ENCODE measurements at regions not wholly inside any gene's neighbourhood (a gene's known extent, or its start where the extent isn't known, plus 50 kb on each side); places are given as distances from the start of the nearest gene placed in this dataset.

- no peak for TF ChIP-seq CTCF (IDR thresholded peaks at IDR 0.05; ENCODE audit: insufficient read depth, low read depth, low read length, missing control alignments)
- no peak for DNase-seq (ENCODE audit: low read depth)
- H3K4me3 ChIP-seq (ENCODE audit: low read depth, low read length): 0 out of 2 replicates have a peak overlapping the region, but pooled peaks have one; percentile 7
Observed at GRCh38 chr14:62117751-62118105, 355.5 kb downstream of the SNAPC1 start.

- TF ChIP-seq CTCF (IDR thresholded peaks at IDR 0.05; ENCODE audit: insufficient read depth, low read depth, low read length, missing control alignments): no peak
- H3K4me3 ChIP-seq (ENCODE audit: low read depth, low read length): no peak overlapping the region
- DNase-seq (ENCODE audit: low read depth): peak; percentile 55
Observed at GRCh38 chr14:62118461-62118860, 356.2 kb downstream of the SNAPC1 start.

GRCh38 chr14:62118871-62119270 lies 356.7 kb downstream of the SNAPC1 start:
- peak; percentile 68 for DNase-seq (ENCODE audit: low read depth)
- no peak for TF ChIP-seq CTCF (IDR thresholded peaks at IDR 0.05; ENCODE audit: insufficient read depth, low read depth, low read length, missing control alignments)
- H3K4me3 ChIP-seq (ENCODE audit: low read depth, low read length): no peak overlapping the region

- DNase-seq (ENCODE audit: low read depth): peak; percentile 4
- TF ChIP-seq CTCF (IDR thresholded peaks at IDR 0.05; ENCODE audit: insufficient read depth, low read depth, low read length, missing control alignments): no peak
- no peak overlapping the region for H3K4me3 ChIP-seq (ENCODE audit: low read depth, low read length)
Observed at GRCh38 chr14:62123961-62124360, 361.7 kb downstream of the SNAPC1 start.

- no peak for DNase-seq (ENCODE audit: low read depth)
- no peak overlapping the region for H3K4me3 ChIP-seq (ENCODE audit: low read depth, low read length)
- no peak for TF ChIP-seq CTCF (IDR thresholded peaks at IDR 0.05; ENCODE audit: insufficient read depth, low read depth, low read length, missing control alignments)
Observed at GRCh38 chr14:62125793-62126192, 363.6 kb downstream of the SNAPC1 start.

GRCh38 chr14:62126879-62127478 lies 364.8 kb downstream of the SNAPC1 start:
- no peak overlapping the region for H3K4me3 ChIP-seq (ENCODE audit: low read depth, low read length)
- DNase-seq (ENCODE audit: low read depth): peak; percentile 65
- peak; percentile 69 for TF ChIP-seq CTCF (IDR thresholded peaks at IDR 0.05; ENCODE audit: insufficient read depth, low read depth, low read length, missing control alignments)

- TF ChIP-seq CTCF (IDR thresholded peaks at IDR 0.05; ENCODE audit: insufficient read depth, low read depth, low read length, missing control alignments): no peak
- no peak for DNase-seq (ENCODE audit: low read depth)
Observed at GRCh38 chr14:62130441-62130840, 368.2 kb downstream of the SNAPC1 start.

More at GRCh38 chr14:62130441-62130840, 368.2 kb downstream of the SNAPC1 start:
- H3K4me3 ChIP-seq (ENCODE audit: low read depth, low read length): no peak overlapping the region

All from GM12865 (cell line).